Breast epithelium (tissue), 4 donors: ENCODE measurements at regions not wholly inside any gene's neighbourhood (a gene's known extent, or its start where the extent isn't known, plus 50 kb on each side); places are given as distances from the start of the nearest gene placed in this dataset.

Source experiments
- DNase-seq, 2 donors: peaks; one replicate each; pipeline ENCODE4 v3.0.0-alpha.2; 2019; ENCODE audit warnings: low spot score in 2 of 2
- H3K27ac ChIP-seq, 2 donors: fragments of 200-600 bp; sonication (generic) in 1 of 2; one replicate each; pipeline ENCODE4 v1.5.1; 2016 to 2019; ENCODE audit warnings: mild to moderate bottlenecking in 1 of 2
- H3K27me3 ChIP-seq, 2 donors: fragments of 200-600 bp; sonication (generic) in 1 of 2; one replicate each; pipeline versions ENCODE4 v1.5.1 to v1.6.0; 2017 to 2019; ENCODE audit warnings: control low read depth in 1 of 2, mild to moderate bottlenecking in 1 of 2
- H3K36me3 ChIP-seq: fragments of 200-600 bp; one replicate; pipeline ENCODE4 v1.5.1; 2019
- H3K4me1 ChIP-seq, 2 donors: fragments of 200-600 bp; sonication (generic); one replicate each; pipeline ENCODE4 v1.5.1; 2016 to 2019; ENCODE audit warnings: control low read depth in 1 of 2
- H3K4me3 ChIP-seq, 3 donors: fragments of 200-600 bp; sonication (generic); 1 replicate in 2 of 3; 2 replicates in 1 of 3; pipeline ENCODE4 v1.5.1; 2016 to 2019; ENCODE audit warnings: mild to moderate bottlenecking in 3 of 3, moderate library complexity in 2 of 3
- H3K9me3 ChIP-seq, 2 donors: fragments of 200-600 bp; sonication (generic) in 1 of 2; one replicate each; pipeline ENCODE4 v1.5.1; 2016 to 2019; ENCODE audit warnings: control low read depth in 1 of 2
- CTCF ChIP-seq, 3 donors: fragments of 450-650 bp; IDR thresholded peaks; one replicate each; pipeline ENCODE4 v1.5.1; 2016 to 2017; ENCODE audit warnings: antibody characterized with exemption in 3 of 3, mild to moderate bottlenecking in 3 of 3, moderate library complexity in 3 of 3
- POLR2A ChIP-seq: fragments of 450-650 bp; IDR thresholded peaks from one replicate; pipeline ENCODE4 v1.6.1; 2016; ENCODE audit warnings: antibody characterized with exemption, mild to moderate bottlenecking, moderate library complexity
- POLR2AphosphoS5 ChIP-seq, 3 donors: sonication (generic); formaldehyde crosslinking; IDR thresholded peaks; one replicate each; pipeline ENCODE4 v1.6.1; 2017; ENCODE audit warnings: antibody characterized with exemption in 3 of 3
- intact Hi-C: fragments of 100-400 bp; cut with DNase I; formaldehyde crosslinking; loops from one replicate; pipeline ENCODE4 v1.15.1; 2023; ENCODE audit warnings: low total_unique reads

- DNase-seq = no peak
- Histone ChIP-seq H3K4me1 (no peaks in the 10 kb centered on the region), H3K27ac (no peak overlapping the region), H3K4me3 (no peak overlapping the region), H3K36me3 (no peaks in the 10 kb centered on the region), H3K27me3 (no peaks in the 10 kb centered on the region), H3K9me3 (peaks cover 0 to 7% of the 10 kb centered on the region in 2 donors)
- intact Hi-C loops = no loop called here
- TF ChIP-seq POLR2A (no peak), CTCF (IDR thresholded peaks at IDR 0.05) (peak in 1 of 3 donors; percentile 10), POLR2AphosphoS5 (IDR thresholded peaks at IDR 0.05) (no peak)
Observed at GRCh38 chr2:19416784-19417684, 58.6 kb upstream of the OSR1 start.

GRCh38 chr2:19416083-19416482 is 57.7 kb upstream of the OSR1 start:
- H3K27me3 ChIP-seq = no peaks in the 10 kb centered on the region
- no peaks in the 10 kb centered on the region for H3K36me3 ChIP-seq
- H3K4me3 ChIP-seq = no peak overlapping the region
- intact Hi-C loops = no loop called here
- H3K9me3 ChIP-seq = peaks cover 0 to 9% of the 10 kb centered on the region in 2 donors
- TF ChIP-seq CTCF (IDR thresholded peaks at IDR 0.05) (no peak), POLR2A (no peak), POLR2AphosphoS5 (IDR thresholded peaks at IDR 0.05) (no peak)
- H3K4me1 ChIP-seq = no peaks in the 10 kb centered on the region
- DNase-seq = no peak
- H3K27ac ChIP-seq = no peak overlapping the region

GRCh38 chr2:19409046-19409445 is 50.6 kb upstream of the OSR1 start:
- no peak for TF ChIP-seq POLR2A
- intact Hi-C loops = no loop called here
- H3K36me3 ChIP-seq = no peaks in the 10 kb centered on the region
- no peaks in the 10 kb centered on the region for H3K27me3 ChIP-seq
- H3K4me3 ChIP-seq = no peak overlapping the region
- no peak for DNase-seq
- H3K27ac ChIP-seq = no peak overlapping the region
- peaks cover 0 to 9% of the 10 kb centered on the region in 2 donors for H3K9me3 ChIP-seq
- H3K4me1 ChIP-seq = no peaks in the 10 kb centered on the region

GRCh38 chr2:19408592-19408991 is 50.2 kb upstream of the OSR1 start:
- DNase-seq = no peak
- no peaks in the 10 kb centered on the region for H3K27me3 ChIP-seq
- no peak overlapping the region for H3K27ac ChIP-seq
- no peaks in the 10 kb centered on the region for H3K36me3 ChIP-seq
- H3K4me1 ChIP-seq = no peaks in the 10 kb centered on the region
- intact Hi-C loops = no loop called here
- no peak overlapping the region for H3K4me3 ChIP-seq
- no peak for TF ChIP-seq POLR2A
- TF ChIP-seq CTCF (IDR thresholded peaks at IDR 0.05) = no peak
- TF ChIP-seq POLR2AphosphoS5 (IDR thresholded peaks at IDR 0.05) = no peak
- peaks cover 0 to 9% of the 10 kb centered on the region in 2 donors for H3K9me3 ChIP-seq
